Activated T-helper 1 cell treated with anti-CD3 and anti-CD28 coated beads, Interleukin-12 subunit alpha, Interleukin-12 subunit beta, Interleukin-2, Interleukin-4 antibody, amounts not matched to agents 30 ng/mL and 10 ng/mL and 1 ng/mL, durations not matched to agents 14 hours and 24 hours and 36 hours (primary cell): ENCODE measurements at regions not wholly inside any gene's neighbourhood (a gene's known extent, or its start where the extent isn't known, plus 50 kb on each side); places are given as distances from the start of the nearest gene placed in this dataset.

ENCODE experiments used
- DNase-seq: peaks from one replicate; pipeline ENCODE4 v3.0.0; 2021; ENCODE audit warnings: low spot score
- H3K27ac Mint-ChIP-seq: one replicate; pipeline ENCODE4 v1.8.0; 2021; ENCODE audit warnings: mild to moderate bottlenecking, mixed read lengths
- H3K27me3 Mint-ChIP-seq: one replicate; pipeline ENCODE4 v1.8.0; 2022; ENCODE audit warnings: mild to moderate bottlenecking, moderate library complexity, mixed read lengths; ENCODE audit not compliant: insufficient read depth
- H3K36me3 Mint-ChIP-seq: one replicate; pipeline ENCODE4 v1.8.0; 2021; ENCODE audit warnings: low read depth, mixed read lengths
- H3K4me1 Mint-ChIP-seq: one replicate; pipeline ENCODE4 v1.8.0; 2021; ENCODE audit warnings: low read depth, mixed read lengths
- H3K4me3 Mint-ChIP-seq: one replicate; pipeline ENCODE4 v1.8.0; 2021; ENCODE audit warnings: mild to moderate bottlenecking, moderate library complexity, mixed read lengths
- H3K9me3 Mint-ChIP-seq: one replicate; pipeline ENCODE4 v1.8.0; 2021; ENCODE audit warnings: mixed read lengths
- intact Hi-C: fragments of 100-400 bp; cut with micrococcal nuclease; formaldehyde crosslinking; loops from one replicate; pipeline ENCODE4 v1.15.1; 2024

DNA sequence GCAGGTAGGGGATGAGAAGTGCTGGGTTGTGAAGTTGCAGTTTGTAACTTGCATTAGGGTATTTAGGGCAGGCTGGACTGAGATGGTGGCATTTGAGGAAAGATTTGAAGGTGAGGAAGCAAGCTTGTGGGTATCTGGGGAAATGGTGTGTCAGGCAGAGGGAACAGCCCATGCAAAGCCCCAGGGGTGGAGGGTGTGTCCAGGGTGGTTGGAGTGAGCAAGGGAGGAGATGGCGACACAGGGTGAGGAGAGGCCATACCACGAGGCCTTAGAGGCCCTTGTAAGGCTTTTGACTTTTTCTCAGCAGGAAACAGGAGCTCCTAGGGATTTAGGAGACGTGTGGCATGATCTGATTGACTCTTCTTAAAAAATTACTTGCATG, 136.9 kb downstream of the NUAK1 start:
- no peak overlapping the region for H3K27ac Mint-ChIP-seq
- H3K4me3 Mint-ChIP-seq, result no peak overlapping the region
- no peaks in the 10 kb centered on the region for H3K36me3 Mint-ChIP-seq
- H3K27me3 Mint-ChIP-seq, result no peaks in the 10 kb centered on the region
- H3K9me3 Mint-ChIP-seq, result no peaks in the 10 kb centered on the region
- intact Hi-C loops, result no loop called here
- DNase-seq, result no peak
- no peaks in the 10 kb centered on the region for H3K4me1 Mint-ChIP-seq

DNA sequence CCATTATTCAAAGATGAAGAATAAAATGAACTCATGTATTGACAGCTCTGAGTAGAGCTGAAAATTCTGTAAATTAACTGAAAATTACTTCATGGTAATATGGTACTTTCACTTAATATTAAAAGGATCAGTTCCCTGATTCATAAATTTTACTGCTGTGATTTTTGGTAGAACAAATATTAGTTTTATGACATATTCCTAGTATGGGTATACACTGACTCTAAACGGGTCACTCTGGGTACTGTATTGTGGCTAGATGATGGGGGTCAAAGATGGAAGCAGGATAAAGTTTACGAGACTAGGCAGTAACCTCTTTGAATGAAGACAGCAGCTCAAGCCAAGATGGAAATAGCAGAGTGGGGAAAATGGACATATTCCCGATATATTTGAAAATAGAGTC, 135.5 kb downstream of the NUAK1 start:
- Mint-ChIP-seq H3K9me3 (no peaks in the 10 kb centered on the region), H3K4me3 (no peak overlapping the region), H3K4me1 (no peaks in the 10 kb centered on the region), H3K36me3 (no peaks in the 10 kb centered on the region), H3K27ac (no peak overlapping the region), H3K27me3 (no peaks in the 10 kb centered on the region)
- intact Hi-C loops, result no loop called here
- DNase-seq, result no peak

DNA sequence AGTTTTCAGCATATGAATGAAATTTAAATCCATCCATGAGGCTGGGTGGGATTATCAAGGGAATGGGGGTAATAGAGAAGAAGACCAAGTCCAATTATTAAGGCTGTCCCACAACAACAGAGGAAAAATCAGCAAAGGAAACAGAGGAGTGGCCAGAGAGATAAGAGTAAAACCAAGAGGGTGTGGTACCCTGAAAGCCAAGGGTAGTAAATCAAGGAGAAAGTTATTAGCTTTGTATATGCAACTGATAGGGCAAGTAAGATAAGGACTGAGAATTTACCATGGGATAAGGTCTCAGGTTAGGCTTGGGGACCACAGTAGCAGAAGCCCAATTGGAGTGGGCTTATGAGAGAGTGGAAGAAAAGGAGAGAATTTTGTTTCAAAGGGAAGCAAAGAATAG, 134.5 kb downstream of the NUAK1 start:
- Mint-ChIP-seq H3K9me3 (no peaks in the 10 kb centered on the region), H3K27me3 (no peaks in the 10 kb centered on the region), H3K4me3 (no peak overlapping the region), H3K27ac (no peak overlapping the region), H3K4me1 (no peaks in the 10 kb centered on the region), H3K36me3 (no peaks in the 10 kb centered on the region)
- intact Hi-C loops, result no loop called here
- no peak for DNase-seq

DNA sequence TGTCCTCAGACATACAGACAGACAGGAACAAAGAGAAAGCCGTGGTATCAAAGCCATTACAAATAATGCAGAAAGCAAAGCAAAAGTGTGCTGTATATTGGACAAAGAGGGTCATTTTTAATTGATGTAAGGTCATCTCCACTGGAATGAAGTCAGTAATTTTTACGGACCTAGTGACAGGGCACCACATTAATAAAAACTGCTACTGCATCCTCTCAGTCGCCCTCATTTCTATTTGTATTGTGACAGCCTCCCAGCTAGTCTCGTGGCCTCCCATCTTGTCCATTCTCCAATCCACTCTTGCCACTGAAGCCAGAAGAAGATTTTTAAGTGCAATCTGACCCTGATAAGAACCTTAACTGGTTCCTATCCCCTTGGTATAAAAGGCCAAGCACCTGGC, 132.4 kb downstream of the NUAK1 start:
- no peak for DNase-seq
- no peaks in the 10 kb centered on the region for H3K36me3 Mint-ChIP-seq
- no peaks in the 10 kb centered on the region for H3K9me3 Mint-ChIP-seq
- no peaks in the 10 kb centered on the region for H3K27me3 Mint-ChIP-seq
- no peaks in the 10 kb centered on the region for H3K4me1 Mint-ChIP-seq
- intact Hi-C loops, result no loop called here
- H3K4me3 Mint-ChIP-seq, result no peak overlapping the region
- H3K27ac Mint-ChIP-seq, result no peak overlapping the region

DNA sequence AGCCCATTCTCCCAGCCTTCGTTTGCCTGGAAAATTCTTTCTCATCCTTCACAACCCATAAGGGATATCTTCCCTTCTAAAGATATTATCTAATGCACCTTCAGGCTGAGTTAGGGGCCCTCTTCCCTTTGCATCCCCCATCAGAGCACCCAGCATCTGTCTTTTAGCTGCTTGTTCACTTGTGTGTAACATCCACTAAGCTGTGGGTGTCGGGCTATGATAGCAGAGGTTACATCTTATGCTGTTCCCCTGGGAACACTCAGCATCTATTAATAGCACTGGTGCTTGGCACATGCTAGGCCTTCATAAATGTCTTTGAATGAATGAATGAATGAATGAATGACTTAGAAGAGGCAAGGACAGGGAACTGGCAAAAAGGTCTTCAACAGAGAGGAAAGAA, 131.8 kb downstream of the NUAK1 start:
- Mint-ChIP-seq H3K36me3 (no peaks in the 10 kb centered on the region), H3K27me3 (no peaks in the 10 kb centered on the region), H3K4me3 (no peak overlapping the region), H3K4me1 (no peaks in the 10 kb centered on the region), H3K9me3 (no peaks in the 10 kb centered on the region), H3K27ac (no peak overlapping the region)
- DNase-seq, result no peak
- intact Hi-C loops, result no loop called here

DNA sequence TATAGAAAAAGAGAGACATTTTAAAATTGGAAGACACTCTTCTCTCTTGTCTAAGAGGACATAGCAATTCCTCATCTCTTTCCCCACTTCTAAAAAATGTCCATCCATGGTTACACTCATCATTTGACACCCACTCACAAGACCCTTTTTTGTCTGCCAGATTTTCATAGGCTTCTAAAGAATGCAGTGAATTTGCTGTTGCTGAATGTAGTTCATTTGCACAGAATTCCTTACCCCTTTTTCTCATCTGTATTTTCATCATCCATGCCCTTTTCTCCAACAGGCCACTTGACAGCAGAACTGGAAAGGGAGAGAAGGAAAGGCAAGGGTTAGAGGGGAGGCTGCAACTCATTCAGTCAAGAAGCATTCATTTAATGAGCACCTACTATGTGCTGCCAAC, 128.0 kb downstream of the NUAK1 start:
- no peak for DNase-seq
- no peaks in the 10 kb centered on the region for H3K9me3 Mint-ChIP-seq
- no peaks in the 10 kb centered on the region for H3K4me1 Mint-ChIP-seq
- no peak overlapping the region for H3K27ac Mint-ChIP-seq
- no peak overlapping the region for H3K4me3 Mint-ChIP-seq
- intact Hi-C loops, result no loop called here
- H3K36me3 Mint-ChIP-seq, result no peaks in the 10 kb centered on the region
- H3K27me3 Mint-ChIP-seq, result no peaks in the 10 kb centered on the region
